Breast epithelium (tissue), 3 donors: ENCODE measurements at regions not wholly inside any gene's neighbourhood (a gene's known extent, or its start where the extent isn't known, plus 50 kb on each side); places are given as distances from the start of the nearest gene placed in this dataset.

Experiments
- POLR2A ChIP-seq: fragments of 450-650 bp; IDR thresholded peaks from one replicate; pipeline ENCODE4 v1.6.1; 2016; ENCODE audit warnings: antibody characterized with exemption, mild to moderate bottlenecking, moderate library complexity
- TF ChIP-seq, protein P1 (sequence below), 3 donors: fragments of 450-650 bp; IDR thresholded peaks; one replicate each; pipeline ENCODE4 v1.5.1; 2016 to 2017; ENCODE audit warnings: antibody characterized with exemption in 3 of 3, mild to moderate bottlenecking in 3 of 3, moderate library complexity in 3 of 3

DNA sequence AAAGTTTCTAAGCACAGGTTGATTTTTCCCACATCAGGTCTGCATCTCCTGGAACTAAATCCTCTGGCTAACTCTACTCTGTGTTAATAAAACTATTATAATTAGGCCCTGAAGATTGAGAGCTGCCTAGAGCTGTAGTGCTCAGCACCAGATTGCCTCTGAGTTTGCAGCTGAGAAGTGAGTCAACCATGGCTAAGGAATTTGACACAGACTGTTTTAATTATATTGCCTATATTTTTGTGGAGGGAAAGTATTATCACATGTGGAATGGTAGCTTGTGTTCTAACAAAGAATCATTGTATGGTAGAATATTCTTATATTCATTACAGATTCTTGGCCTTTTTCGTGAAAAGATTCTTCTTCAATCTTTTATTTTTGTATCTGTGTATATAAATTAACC is 1907.6 kb upstream of the TENM3 start:
- TF ChIP-seq, protein P1, sequence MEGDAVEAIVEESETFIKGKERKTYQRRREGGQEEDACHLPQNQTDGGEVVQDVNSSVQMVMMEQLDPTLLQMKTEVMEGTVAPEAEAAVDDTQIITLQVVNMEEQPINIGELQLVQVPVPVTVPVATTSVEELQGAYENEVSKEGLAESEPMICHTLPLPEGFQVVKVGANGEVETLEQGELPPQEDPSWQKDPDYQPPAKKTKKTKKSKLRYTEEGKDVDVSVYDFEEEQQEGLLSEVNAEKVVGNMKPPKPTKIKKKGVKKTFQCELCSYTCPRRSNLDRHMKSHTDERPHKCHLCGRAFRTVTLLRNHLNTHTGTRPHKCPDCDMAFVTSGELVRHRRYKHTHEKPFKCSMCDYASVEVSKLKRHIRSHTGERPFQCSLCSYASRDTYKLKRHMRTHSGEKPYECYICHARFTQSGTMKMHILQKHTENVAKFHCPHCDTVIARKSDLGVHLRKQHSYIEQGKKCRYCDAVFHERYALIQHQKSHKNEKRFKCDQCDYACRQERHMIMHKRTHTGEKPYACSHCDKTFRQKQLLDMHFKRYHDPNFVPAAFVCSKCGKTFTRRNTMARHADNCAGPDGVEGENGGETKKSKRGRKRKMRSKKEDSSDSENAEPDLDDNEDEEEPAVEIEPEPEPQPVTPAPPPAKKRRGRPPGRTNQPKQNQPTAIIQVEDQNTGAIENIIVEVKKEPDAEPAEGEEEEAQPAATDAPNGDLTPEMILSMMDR (IDR thresholded peaks at IDR 0.05) = no peak
- TF ChIP-seq POLR2A = no peak
